GM12878 (cell line): ENCODE measurements at regions not wholly inside any gene's neighbourhood (a gene's known extent, or its start where the extent isn't known, plus 50 kb on each side); places are given as distances from the start of the nearest gene placed in this dataset.

Source experiments
- ATAC-seq: fragments of 200-7000 bp; cut with Tn5 transposase; 3 replicates; pipeline ENCODE4 v1.9.1; 2020; ENCODE audit warnings: mild to moderate bottlenecking, moderate library complexity
- BruUV-seq: library from RNA; stranded (reverse); fragments of 400-500 nt; replicated peaks from 2 replicates; lab custom pipeline; 2021; lab: Mats Ljungman, UMichigan
- CTCF ChIA-PET: fragments of 300-600 bp; sonication (Branson Sonifier 250); formaldehyde crosslinking; extraction: SDS; loops from one replicate; lab custom pipeline; 2021; ENCODE audit warnings: inconsistent platforms; lab: Yijun Ruan, JAX
- POLR2A ChIA-PET: fragments of 350-600 bp; formaldehyde crosslinking; extraction: SDS; loops from one replicate; lab custom pipeline; 2021; ENCODE audit warnings: inconsistent platforms; lab: Charles Lee
- RAD21 ChIA-PET: fragments of 300-600 bp; sonication (Branson Sonifier 250); formaldehyde crosslinking; loops from one replicate; lab custom pipeline; 2023; ENCODE audit warnings: antibody characterized with exemption; ENCODE audit not compliant: unreplicated experiment; lab: Charles Lee
- SMC1A ChIA-PET: fragments of 300-600 bp; sonication (Branson Sonifier 250); formaldehyde crosslinking; loops from one replicate; lab custom pipeline; 2023; ENCODE audit not compliant: unreplicated experiment, uncharacterized antibody; lab: Charles Lee
- DNase-seq: peaks from one replicate; pipeline ENCODE4 v3.0.0-alpha.2; 2011; ENCODE audit warnings: low read depth, low spot score
- FAIRE-seq: peaks from 3 replicates; lab custom pipeline; 2011; peaks lifted over from hg19 to GRCh38; lab: Jason Lieb, UNC
- H2AFZ ChIP-seq: 2 replicates; pipeline ENCODE4 v1.6.0; 2011; ENCODE audit warnings: low read depth, low read length, control low read depth; ENCODE audit not compliant: control insufficient read depth
- H3K27ac ChIP-seq: 2 replicates; pipeline ENCODE4 v1.5.1; 2011; ENCODE audit warnings: control low read depth; ENCODE audit not compliant: control insufficient read depth, insufficient read depth
- H3K27me3 ChIP-seq, 2 experiments: replicated peaks in 1 of 2; 2 replicates each; pipeline versions ENCODE4 v1.6.0 to v1.6.1; 2011; ENCODE audit warnings: low read length in 1 of 2; ENCODE audit not compliant: control insufficient read depth in 2 of 2, insufficient read depth in 2 of 2
- H3K36me3 ChIP-seq, 2 experiments: 2 replicates each; pipeline ENCODE4 v1.5.1; 2011; ENCODE audit warnings: low read length in 1 of 2; ENCODE audit not compliant: control insufficient read depth in 2 of 2, insufficient read depth in 2 of 2
- H3K4me1 ChIP-seq: 2 replicates; pipeline ENCODE4 v1.6.1; 2011; ENCODE audit warnings: mild to moderate bottlenecking, low read length, moderate library complexity, mixed read lengths; ENCODE audit not compliant: control insufficient read depth, insufficient read depth
- H3K4me2 ChIP-seq: 2 replicates; pipeline ENCODE4 v1.6.0; 2011; ENCODE audit warnings: control low read depth; ENCODE audit not compliant: control insufficient read depth, insufficient read depth
- H3K4me3 ChIP-seq: fragments of 200-600 bp; sonication (generic); 2 replicates; pipeline ENCODE4 v1.5.1; 2016
- H3K79me2 ChIP-seq: 2 replicates; pipeline ENCODE4 v1.6.0; 2011; ENCODE audit warnings: low read length; ENCODE audit not compliant: control insufficient read depth, insufficient read depth
- H3K9ac ChIP-seq: 2 replicates; pipeline ENCODE4 v1.8.0; 2011; ENCODE audit warnings: low read length, control low read depth, mixed read lengths; ENCODE audit not compliant: control insufficient read depth, insufficient read depth
- H3K9me3 ChIP-seq: replicated peaks from 3 replicates; pipeline ENCODE4 v1.5.1; 2011; ENCODE audit warnings: mild to moderate bottlenecking, low read length; ENCODE audit not compliant: control insufficient read depth, insufficient read depth
- H4K20me1 ChIP-seq: 2 replicates; pipeline ENCODE4 v1.6.0; 2011; ENCODE audit not compliant: control insufficient read depth, insufficient read depth
- E4F1 ChIP-seq: fragments of 450-650 bp; IDR thresholded peaks from 2 replicates; pipeline ENCODE4 v1.6.1; 2018; ENCODE audit warnings: borderline replicate concordance, mild to moderate bottlenecking; ENCODE audit not compliant: partially characterized antibody
- EED ChIP-seq: sonication (generic); IDR thresholded peaks from 2 replicates; pipeline ENCODE4 v1.6.1; 2016; ENCODE audit warnings: antibody characterized with exemption, low read depth
- HDGF ChIP-seq: fragments of 450-650 bp; IDR thresholded peaks from 2 replicates; pipeline ENCODE4 v1.6.1; 2016; ENCODE audit warnings: antibody characterized with exemption
- IKZF1 ChIP-seq: fragments of 450-650 bp; conservative IDR thresholded peaks from 2 replicates; pipeline ENCODE4 v1.6.1; 2017; ENCODE audit warnings: antibody characterized with exemption, mild to moderate bottlenecking
- NR2C1 ChIP-seq: fragments of 450-650 bp; IDR thresholded peaks from 2 replicates; pipeline ENCODE4 v1.6.1; 2017; ENCODE audit warnings: antibody characterized with exemption, mild to moderate bottlenecking, moderate library complexity
- RAD21 ChIP-seq: IDR thresholded peaks from 2 replicates; pipeline ENCODE4 v1.6.1; 2011; ENCODE audit warnings: mild to moderate bottlenecking, low read depth, low read length, moderate library complexity; ENCODE audit not compliant: insufficient read depth
- RAD51 ChIP-seq: fragments of 450-650 bp; IDR thresholded peaks from 2 replicates; pipeline ENCODE4 v1.6.1; 2016; ENCODE audit warnings: moderate library complexity, mild to moderate bottlenecking, inconsistent platforms
- RELB ChIP-seq: fragments of 450-650 bp; IDR thresholded peaks from 2 replicates; pipeline ENCODE4 v1.6.1; 2017; ENCODE audit warnings: low read depth, mild to moderate bottlenecking, moderate library complexity
- SIN3A ChIP-seq: IDR thresholded peaks from 2 replicates; pipeline ENCODE4 v1.6.1; 2012; ENCODE audit warnings: low read depth, low read length, improper control_type of control experiment
- SPI1 ChIP-seq: IDR thresholded peaks from 2 replicates; pipeline ENCODE4 v1.6.1; 2011; ENCODE audit warnings: low read depth, mild to moderate bottlenecking, low read length, moderate library complexity, borderline replicate concordance; ENCODE audit not compliant: insufficient read depth
- SREBF1 ChIP-seq: IDR thresholded peaks from 2 replicates; pipeline ENCODE4 v1.6.1; 2012; ENCODE audit warnings: mild to moderate bottlenecking, low read length
- SUZ12 ChIP-seq: fragments of 200-600 bp; sonication (generic); IDR thresholded peaks from one replicate; pipeline ENCODE4 v1.6.1; 2018; ENCODE audit warnings: antibody characterized with exemption, mild to moderate bottlenecking; ENCODE audit not compliant: unreplicated experiment
- WRNIP1 ChIP-seq: IDR thresholded peaks from 2 replicates; pipeline ENCODE4 v1.6.1; 2011; ENCODE audit warnings: low read depth, low read length, improper control_type of control experiment, borderline replicate concordance
- ZNF274 ChIP-seq: IDR thresholded peaks from one replicate; pipeline ENCODE4 v1.8.0; 2011; ENCODE audit not compliant: insufficient read length, insufficient read depth
- in situ Hi-C: fragments of 300-500 bp; cut with MboI; formaldehyde crosslinking; loops from 9 replicates; pipeline ENCODE4 v1.14.3; 2018; ENCODE audit warnings: mixed read lengths
- intact Hi-C: fragments of 100-400 bp; cut with micrococcal nuclease; formaldehyde crosslinking; loops from one replicate; pipeline ENCODE4 v1.14.2; 2022; ENCODE audit not compliant: unreplicated experiment

DNA sequence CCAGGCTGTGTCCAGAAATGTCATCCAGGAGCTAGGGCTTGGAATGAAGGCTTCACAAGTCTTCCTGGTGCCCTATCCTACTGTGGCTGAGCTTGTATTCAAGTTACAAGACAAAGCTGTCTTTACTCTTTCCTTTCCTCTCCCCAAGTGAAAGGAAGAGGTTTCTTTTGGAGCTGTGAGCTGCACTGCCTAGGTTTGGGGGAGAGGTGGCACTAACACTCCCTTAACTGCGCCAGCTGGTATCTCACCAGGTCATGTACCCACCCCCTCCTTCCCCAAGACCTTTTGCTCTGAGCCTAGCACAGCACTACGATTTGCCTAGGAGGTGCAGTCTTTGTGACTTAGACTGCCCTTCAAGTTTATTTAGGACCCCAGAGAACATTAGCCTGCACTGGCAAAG lies 2053.6 kb upstream of the PRR20A start (continued):
- no peak for TF ChIP-seq E4F1
- TF ChIP-seq HDGF = no peak
- no peak for TF ChIP-seq EED
- TF ChIP-seq SUZ12 = no peak
- TF ChIP-seq RELB = no peak
- TF ChIP-seq SREBF1 = no peak
- no peak for TF ChIP-seq IKZF1
- no peak for TF ChIP-seq SPI1
- TF ChIP-seq RAD51 = no peak
- no peak for TF ChIP-seq WRNIP1
- TF ChIP-seq ZNF274 = no peak

GRCh38 chr13:55090612-55091011 lies 2050.1 kb upstream of the PRR20A start:
- H3K36me3 ChIP-seq = no peaks in the 10 kb centered on the region
- H3K27ac ChIP-seq = no peak overlapping the region
- no peak for TF ChIP-seq SIN3A
- TF ChIP-seq IKZF1 = no peak
- no peak for TF ChIP-seq RAD21
- TF ChIP-seq NR2C1 = no peak
- no peak overlapping the region for H3K4me2 ChIP-seq
- H4K20me1 ChIP-seq = no peaks in the 10 kb centered on the region
- H3K9me3 ChIP-seq = no peaks in the 10 kb centered on the region
- H3K4me3 ChIP-seq = no peak overlapping the region
- in situ Hi-C loops = loop anchor here (10.0 kb wide), 1 partner anchor 64 kb away; no protein-coding TSS in a partner anchor
- H3K79me2 ChIP-seq = no peaks in the 10 kb centered on the region
- H3K4me1 ChIP-seq = no peaks in the 10 kb centered on the region
- ChIA-PET SMC1A (no interaction called here), RAD21 (no interaction called here), POLR2A (no interaction called here), CTCF (no interaction called here)
- FAIRE-seq (no peak), ATAC-seq (no peak), DNase-seq (no peak)
- H3K27me3 ChIP-seq = no peaks in the 10 kb centered on the region
- H2AFZ ChIP-seq = no peak overlapping the region
- intact Hi-C loops = no loop called here
- no TSS peak for BruUV-seq
- H3K9ac ChIP-seq = no peak overlapping the region
